SH-SY5Y (cell line): ENCODE measurements at regions not wholly inside any gene's neighbourhood (a gene's known extent, or its start where the extent isn't known, plus 50 kb on each side); places are given as distances from the start of the nearest gene placed in this dataset.

Experiments used
- GATA2 ChIP-seq: IDR thresholded peaks from 2 replicates; pipeline ENCODE4 v1.6.1; 2011; ENCODE audit warnings: mild to moderate bottlenecking, low read depth, low read length
- GATA3 ChIP-seq: IDR thresholded peaks from 2 replicates; pipeline ENCODE4 v1.6.1; 2011; ENCODE audit warnings: low read depth, mild to moderate bottlenecking, low read length, moderate library complexity

DNA sequence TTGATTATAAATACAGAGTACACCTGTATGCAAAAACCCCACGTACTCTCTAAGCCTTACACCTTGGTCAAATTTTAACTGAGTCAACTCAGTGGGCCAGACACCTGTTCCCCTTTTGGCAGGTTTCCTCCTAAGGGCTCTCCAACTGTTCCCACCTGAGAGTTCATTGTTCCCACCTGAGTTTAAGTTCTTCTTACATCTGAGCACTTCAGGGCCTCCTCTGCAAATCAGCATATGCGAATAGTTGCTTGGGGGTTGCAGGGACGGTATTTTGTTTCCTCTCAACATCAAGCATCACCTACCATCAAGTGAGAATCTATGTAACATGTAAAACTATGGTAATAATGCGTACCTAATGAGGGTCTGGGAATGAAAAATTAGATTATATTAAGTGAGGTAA is 300.0 kb downstream of the PIK3R1 start:
- TF ChIP-seq GATA3 (no peak), GATA2 (no peak)
